H1 (cell line): ENCODE measurements at regions not wholly inside any gene's neighbourhood (a gene's known extent, or its start where the extent isn't known, plus 50 kb on each side); places are given as distances from the start of the nearest gene placed in this dataset.
A peak's percentile ranks its signal among the peaks of the same experiment; 100 is the strongest.

Experiments used
- CTCF ChIA-PET: fragments of 300-600 bp; sonication (Branson Sonifier 250); formaldehyde crosslinking; loops from one replicate; lab custom pipeline; 2021; ENCODE audit not compliant: partially characterized antibody; lab: Charles Lee
- POLR2A ChIA-PET: fragments of 300-600 bp; sonication (Branson Sonifier 250); formaldehyde crosslinking; loops from one replicate; lab custom pipeline; 2021; ENCODE audit warnings: inconsistent platforms; ENCODE audit not compliant: partially characterized antibody; lab: Charles Lee
- DNase-seq, 2 experiments: peaks; one replicate each; pipeline versions ENCODE4 v3.0.0 to v3.0.0-alpha.2; 2010 to 2022; ENCODE audit warnings: low spot score in 2 of 2, low read depth in 1 of 2, mixed read lengths in 1 of 2
- FAIRE-seq: peaks from 2 replicates; lab custom pipeline; 2011; peaks lifted over from hg19 to GRCh38; lab: Jason Lieb, UNC
- H2AFZ ChIP-seq: 2 replicates; pipeline ENCODE4 v1.8.1; 2012; ENCODE audit warnings: low read length, inconsistent platforms
- H2AK5ac ChIP-seq: 2 replicates; pipeline ENCODE4 v1.6.1; 2013; ENCODE audit warnings: low read depth, low read length
- H2BK120ac ChIP-seq: replicated peaks from 2 replicates; pipeline ENCODE3; 2013; ENCODE audit warnings: low read depth, low read length, inconsistent platforms
- H2BK12ac ChIP-seq: 2 replicates; pipeline ENCODE4 v1.6.1; 2013; ENCODE audit warnings: low read depth, low read length
- H2BK15ac ChIP-seq: 2 replicates; pipeline ENCODE4 v1.6.1; 2013; ENCODE audit warnings: low read length
- H2BK20ac ChIP-seq: 2 replicates; pipeline ENCODE4 v1.6.1; 2013; ENCODE audit warnings: low read length
- H2BK5ac ChIP-seq: 2 replicates; pipeline ENCODE4 v1.6.1; 2013; ENCODE audit warnings: low read depth, low read length
- H3K14ac ChIP-seq: 2 replicates; pipeline ENCODE4 v1.6.1; 2013; ENCODE audit warnings: inconsistent platforms; ENCODE audit not compliant: insufficient read length
- H3K18ac ChIP-seq: 2 replicates; pipeline ENCODE4 v1.6.1; 2013; ENCODE audit warnings: low read length; ENCODE audit errors: extremely low read depth
- H3K23ac ChIP-seq: 2 replicates; pipeline ENCODE4 v1.6.1; 2013; ENCODE audit warnings: inconsistent platforms; ENCODE audit not compliant: insufficient read length
- H3K23me2 ChIP-seq: 2 replicates; pipeline ENCODE4 v1.6.1; 2013; ENCODE audit warnings: low read depth, low read length
- H3K27ac ChIP-seq: 2 replicates; pipeline ENCODE4 v1.6.1; 2011; ENCODE audit warnings: low read depth, low read length, inconsistent platforms
- H3K27me3 ChIP-seq, 4 experiments: replicated peaks in 1 of 4; 1 replicate in 1 of 4; 2 replicates in 3 of 4; pipeline versions ENCODE4 v1.6.1 to v1.8.1; 2011 to 2013; ENCODE audit warnings: low read length in 3 of 4, mild to moderate bottlenecking in 3 of 4, inconsistent platforms in 2 of 4, mixed read lengths in 2 of 4, moderate library complexity in 1 of 4; ENCODE audit not compliant: control insufficient read depth in 3 of 4, insufficient read depth in 3 of 4; ENCODE audit errors: extremely low read depth in 1 of 4
- H3K36me3 ChIP-seq, 4 experiments: 2 replicates each; pipeline versions ENCODE4 v1.6.1 to v1.8.1; 2011 to 2013; ENCODE audit warnings: mild to moderate bottlenecking in 4 of 4, low read length in 3 of 4, moderate library complexity in 2 of 4, control low read depth in 1 of 4, inconsistent platforms in 1 of 4; ENCODE audit not compliant: insufficient read depth in 4 of 4, control insufficient read depth in 2 of 4
- H3K4ac ChIP-seq: replicated peaks from 2 replicates; pipeline ENCODE3; 2013; ENCODE audit warnings: low read length, low read depth, mixed read lengths, inconsistent platforms; ENCODE audit not compliant: insufficient read length
- H3K4me1 ChIP-seq, 4 experiments: replicated peaks in 1 of 4; 1 replicate in 1 of 4; 2 replicates in 3 of 4; pipeline versions ENCODE4 v1.6.1 to v1.8.1; 2011 to 2013; ENCODE audit warnings: low read length in 3 of 4, inconsistent platforms in 2 of 4, mixed read lengths in 1 of 4; ENCODE audit not compliant: insufficient read depth in 4 of 4, control insufficient read depth in 3 of 4
- H3K4me2 ChIP-seq, 2 experiments: 2 replicates each; pipeline versions ENCODE4 v1.6.1 to v1.8.1; 2011 to 2013; ENCODE audit warnings: low read depth in 2 of 2, low read length in 2 of 2, control low read depth in 1 of 2, inconsistent platforms in 1 of 2, mild to moderate bottlenecking in 1 of 2; ENCODE audit not compliant: insufficient read depth in 1 of 2
- H3K4me3 ChIP-seq, 4 experiments: fragments of 200-600, 300-600 bp in 1 of 4; sonication (generic), shearing (Covaris generic), sonication (Bioruptor Twin) in 1 of 4; 2 replicates each; pipeline versions ENCODE4 v1.5.1 to v1.8.1; 2011 to 2016; ENCODE audit warnings: low read length in 4 of 4, low read depth in 3 of 4, control low read depth in 2 of 4, inconsistent platforms in 2 of 4, mild to moderate bottlenecking in 2 of 4, mixed read lengths in 1 of 4, moderate library complexity in 1 of 4; ENCODE audit not compliant: insufficient read depth in 2 of 4; ENCODE audit errors: extremely low read depth in 1 of 4
- H3K56ac ChIP-seq: replicated peaks from 2 replicates; pipeline ENCODE3; 2013; ENCODE audit warnings: low read depth, mild to moderate bottlenecking, mixed read lengths, low read length, inconsistent platforms; ENCODE audit not compliant: insufficient read length
- H3K79me1 ChIP-seq: 2 replicates; pipeline ENCODE4 v1.6.1; 2013; ENCODE audit warnings: low read depth, low read length, control low read depth
- H3K79me2 ChIP-seq, 2 experiments: 2 replicates each; pipeline versions ENCODE4 v1.6.1 to v1.8.1; 2012 to 2013; ENCODE audit warnings: low read length in 2 of 2, mild to moderate bottlenecking in 2 of 2, inconsistent platforms in 1 of 2; ENCODE audit not compliant: insufficient read depth in 2 of 2, control insufficient read depth in 1 of 2
- H3K9ac ChIP-seq, 4 experiments: replicated peaks in 1 of 4; 1 replicate in 1 of 4; 2 replicates in 3 of 4; pipeline versions ENCODE4 v1.6.1 to v1.8.1; 2011 to 2013; ENCODE audit warnings: low read depth in 3 of 4, low read length in 3 of 4, control low read depth in 2 of 4, mild to moderate bottlenecking in 2 of 4, moderate library complexity in 2 of 4, inconsistent platforms in 1 of 4; ENCODE audit errors: extremely low read depth in 1 of 4
- H3K9me3 ChIP-seq, 2 experiments: 2 replicates each; pipeline versions ENCODE4 v1.6.1 to v1.8.1; 2012 to 2013; ENCODE audit warnings: mild to moderate bottlenecking in 2 of 2, moderate library complexity in 2 of 2, control low read depth in 1 of 2, inconsistent platforms in 1 of 2, low read depth in 1 of 2, low read length in 1 of 2, mixed read lengths in 1 of 2; ENCODE audit not compliant: insufficient read depth in 2 of 2
- H4K20me1 ChIP-seq, 2 experiments: replicated peaks in 1 of 2; 2 replicates each; pipeline versions ENCODE3 to v1.8.1; 2011 to 2013; ENCODE audit warnings: inconsistent platforms in 2 of 2, low read length in 2 of 2, mild to moderate bottlenecking in 1 of 2; ENCODE audit not compliant: insufficient read depth in 2 of 2, control insufficient read depth in 1 of 2
- H4K5ac ChIP-seq: 2 replicates; pipeline ENCODE4 v1.6.1; 2013; ENCODE audit warnings: low read length, low read depth, mixed read lengths, inconsistent platforms; ENCODE audit not compliant: insufficient read length
- H4K8ac ChIP-seq: 2 replicates; pipeline ENCODE4 v1.8.0; 2013; ENCODE audit warnings: mild to moderate bottlenecking, moderate library complexity, low read length, inconsistent platforms; ENCODE audit not compliant: insufficient read depth; ENCODE audit errors: extremely low read depth
- H4K91ac ChIP-seq: replicated peaks from 2 replicates; pipeline ENCODE3; 2013; ENCODE audit warnings: low read length, mixed read lengths, inconsistent platforms; ENCODE audit not compliant: insufficient read length
- BRCA1 ChIP-seq: IDR thresholded peaks from 2 replicates; pipeline ENCODE4 v1.6.1; 2012; ENCODE audit warnings: low read depth, low read length, improper control_type of control experiment
- CHD2 ChIP-seq: IDR thresholded peaks from 2 replicates; pipeline ENCODE4 v1.6.1; 2012; ENCODE audit warnings: low read length, improper control_type of control experiment
- FOSL1 ChIP-seq: IDR thresholded peaks from 2 replicates; pipeline ENCODE4 v1.6.1; 2011; ENCODE audit warnings: mild to moderate bottlenecking, low read depth, low read length, moderate library complexity; ENCODE audit not compliant: insufficient read depth
- JUND ChIP-seq: IDR thresholded peaks from 2 replicates; pipeline ENCODE4 v1.6.1; 2011; ENCODE audit warnings: mild to moderate bottlenecking, improper control_type of control experiment, low read length
- POU5F1 ChIP-seq: IDR thresholded peaks from 2 replicates; pipeline ENCODE4 v1.6.1; 2011; ENCODE audit warnings: low read depth, mild to moderate bottlenecking, low read length, moderate library complexity
- TAF7 ChIP-seq: optimal IDR thresholded peaks from 2 replicates; pipeline ENCODE3; 2011; ENCODE audit warnings: low read depth, mild to moderate bottlenecking, inconsistent platforms, low read length, moderate library complexity, borderline replicate concordance
- WGBS, 2 experiments: shearing (Covaris generic) in 1 of 2; methylation state at CpG; one replicate each; pipeline versions ENCODE4 v1.1.6 to v1.1.7; 2013 to 2015; ENCODE audit warnings: low lambda C conversion rate in 2 of 2, mixed read lengths in 2 of 2, inconsistent platforms in 1 of 2, low coverage in 1 of 2, missing lambda C conversion rate in 1 of 2; ENCODE audit not compliant: insufficient replicate concordance in 2 of 2, insufficient coverage in 1 of 2, insufficient read length in 1 of 2; ENCODE audit errors: extremely low coverage in 1 of 2, missing lambda C conversion rate in 1 of 2; 5-methylcytosine and 5-hydroxymethylcytosine counted together
- TF ChIP-seq, protein P1 (sequence below), 3 experiments: IDR thresholded peaks; 1 replicate in 2 of 3; 2 replicates in 1 of 3; pipeline versions ENCODE4 v1.5.1 to v1.6.1; 2011; ENCODE audit warnings: low read length in 3 of 3, mild to moderate bottlenecking in 3 of 3, inconsistent platforms in 2 of 3, low read depth in 1 of 3, moderate library complexity in 1 of 3; ENCODE audit not compliant: insufficient read depth in 1 of 3; ENCODE audit errors: control extremely low read depth in 1 of 3

GRCh38 chr2:42980764-42981416, 188.5 kb upstream of the HAAO start:
- no peak overlapping the region for H3K14ac ChIP-seq
- H3K23ac ChIP-seq: no peak overlapping the region
- ChIA-PET CTCF (interaction anchor here (0.6 kb wide), 1 partner anchor 132 kb away, joined by 3 read pairs; no protein-coding TSS in a partner anchor), POLR2A (no interaction called here)
- 0 out of 2 replicates have a peak overlapping the region, but pooled peaks have one; percentile 17 for H2BK12ac ChIP-seq
- no peaks in the 10 kb centered on the region for H3K79me1 ChIP-seq
- no peak overlapping the region for H2AK5ac ChIP-seq
- no peaks in the 10 kb centered on the region for H3K27me3 ChIP-seq
- H2BK15ac ChIP-seq: no peak overlapping the region
- no peak overlapping the region for H3K4ac ChIP-seq
- H4K20me1 ChIP-seq: no peaks in the 10 kb centered on the region
- H3K4me3 ChIP-seq: no peak overlapping the region
- no peaks in the 10 kb centered on the region for H3K4me1 ChIP-seq
- no peak overlapping the region for H3K27ac ChIP-seq
- 84% methylated on average over 9 of the region's 9 CpGs; no CpG with 5 or more reads in 1 of the 2 experiments for WGBS, 2 experiments
- no peak overlapping the region for H2BK5ac ChIP-seq
- H3K9me3 ChIP-seq: no peaks in the 10 kb centered on the region
- H4K91ac ChIP-seq: no peak overlapping the region
- DNase-seq: no peak
- H4K5ac ChIP-seq: no peak overlapping the region
- H2AFZ ChIP-seq: no peak overlapping the region
- no peak overlapping the region for H3K18ac ChIP-seq
- H3K4me2 ChIP-seq: no peak overlapping the region
- H3K79me2 ChIP-seq: no peaks in the 10 kb centered on the region
- H4K8ac ChIP-seq: no peak overlapping the region
- H2BK120ac ChIP-seq: no peak overlapping the region
- H3K23me2 ChIP-seq: no peaks in the 10 kb centered on the region
- no peak overlapping the region for H2BK20ac ChIP-seq
- no peak for TF ChIP-seq CHD2
- no peak for TF ChIP-seq TAF7
- TF ChIP-seq, protein P1, sequence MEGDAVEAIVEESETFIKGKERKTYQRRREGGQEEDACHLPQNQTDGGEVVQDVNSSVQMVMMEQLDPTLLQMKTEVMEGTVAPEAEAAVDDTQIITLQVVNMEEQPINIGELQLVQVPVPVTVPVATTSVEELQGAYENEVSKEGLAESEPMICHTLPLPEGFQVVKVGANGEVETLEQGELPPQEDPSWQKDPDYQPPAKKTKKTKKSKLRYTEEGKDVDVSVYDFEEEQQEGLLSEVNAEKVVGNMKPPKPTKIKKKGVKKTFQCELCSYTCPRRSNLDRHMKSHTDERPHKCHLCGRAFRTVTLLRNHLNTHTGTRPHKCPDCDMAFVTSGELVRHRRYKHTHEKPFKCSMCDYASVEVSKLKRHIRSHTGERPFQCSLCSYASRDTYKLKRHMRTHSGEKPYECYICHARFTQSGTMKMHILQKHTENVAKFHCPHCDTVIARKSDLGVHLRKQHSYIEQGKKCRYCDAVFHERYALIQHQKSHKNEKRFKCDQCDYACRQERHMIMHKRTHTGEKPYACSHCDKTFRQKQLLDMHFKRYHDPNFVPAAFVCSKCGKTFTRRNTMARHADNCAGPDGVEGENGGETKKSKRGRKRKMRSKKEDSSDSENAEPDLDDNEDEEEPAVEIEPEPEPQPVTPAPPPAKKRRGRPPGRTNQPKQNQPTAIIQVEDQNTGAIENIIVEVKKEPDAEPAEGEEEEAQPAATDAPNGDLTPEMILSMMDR (IDR thresholded peaks at IDR 0.05; ENCODE audit: control extremely low read depth in 1 of 3, insufficient read depth in 1 of 3, low read depth in 1 of 3, low read length in 3 of 3): no peak
- TF ChIP-seq FOSL1: no peak
- no peak for TF ChIP-seq BRCA1
- no peak for TF ChIP-seq POU5F1
- TF ChIP-seq JUND: no peak
- no peaks in the 10 kb centered on the region for H3K36me3 ChIP-seq
- no peak overlapping the region for H3K9ac ChIP-seq
- H3K56ac ChIP-seq: no peak overlapping the region
- FAIRE-seq: no peak
